GM12892 (cell line): ENCODE measurements at regions not wholly inside any gene's neighbourhood (a gene's known extent, or its start where the extent isn't known, plus 50 kb on each side); places are given as distances from the start of the nearest gene placed in this dataset.

ENCODE experiments used
- POLR2A ChIP-seq: IDR thresholded peaks from 2 replicates; pipeline ENCODE4 v1.6.1; 2011; ENCODE audit warnings: low read depth, low read length, control low read depth
- TAF1 ChIP-seq: IDR thresholded peaks from 2 replicates; pipeline ENCODE4 v1.6.1; 2011; ENCODE audit warnings: low read depth, mild to moderate bottlenecking, control low read depth, low read length, borderline replicate concordance

GRCh38 chr5:88364991-88365390, 96.3 kb upstream of the TMEM161B start:
- TF ChIP-seq POLR2A (no peak), TAF1 (no peak)
